ENCODE measurements at regions not wholly inside any gene's neighbourhood (a gene's known extent, or its start where the extent isn't known, plus 50 kb on each side); places are given as distances from the start of the nearest gene placed in this dataset.
"Not testable (repeated sequence)": the region's sequence is repeated elsewhere in the genome, so short reads cannot be mapped to it uniquely, and the experiment has no call there.

DNA sequence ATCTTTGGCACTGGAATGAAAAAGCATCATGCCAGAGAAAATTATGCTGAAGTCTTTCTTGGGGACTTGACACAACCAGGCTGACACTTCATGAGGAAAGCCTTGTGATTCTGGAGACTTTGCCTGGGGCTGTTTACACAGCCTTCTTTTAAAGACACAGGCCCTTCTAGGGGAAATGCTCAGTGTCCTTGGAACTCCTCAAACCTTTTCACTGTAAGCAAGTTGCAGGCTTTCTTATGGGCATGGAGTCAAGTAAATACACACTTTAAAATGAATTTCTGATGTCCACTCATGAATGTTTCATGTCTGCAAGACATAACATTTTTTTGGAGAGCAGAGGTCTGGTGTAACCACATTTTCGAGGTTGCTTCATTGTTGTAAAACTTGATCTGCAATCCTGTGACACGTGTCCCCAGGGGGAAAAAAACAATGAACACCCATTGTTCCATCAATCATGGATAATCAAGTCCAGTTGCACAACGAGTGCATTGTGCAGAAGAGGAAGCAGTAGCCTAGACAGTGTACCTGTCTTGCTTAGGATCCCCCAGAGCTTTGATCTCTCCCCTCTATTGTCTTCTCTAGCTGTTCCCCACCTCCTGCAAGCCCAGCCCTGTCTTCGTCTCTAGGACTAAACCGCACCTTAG is 155.1 kb upstream of the PRICKLE1 start:
- DNase-seq = no peak

DNA sequence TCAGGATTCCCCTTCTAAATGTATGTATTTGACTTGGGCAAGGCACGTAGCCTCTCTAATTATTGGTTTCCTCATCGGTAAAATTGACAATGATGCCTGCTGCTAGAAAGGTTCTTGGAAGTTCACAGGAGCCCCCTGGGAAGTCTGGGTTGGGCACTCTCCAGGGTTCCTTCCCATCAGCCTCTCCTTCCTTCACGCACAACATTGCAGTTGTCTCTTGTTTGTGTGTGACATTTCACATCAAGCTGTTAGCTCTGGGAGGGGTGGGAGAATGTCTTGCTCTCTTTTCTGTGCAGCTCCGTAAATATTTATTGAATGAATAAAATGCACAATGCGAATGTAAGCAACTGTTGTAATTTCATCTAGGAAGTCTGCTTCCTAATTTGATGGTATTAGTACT is 153.2 kb upstream of the PRICKLE1 start:
- no peak for DNase-seq

DNA sequence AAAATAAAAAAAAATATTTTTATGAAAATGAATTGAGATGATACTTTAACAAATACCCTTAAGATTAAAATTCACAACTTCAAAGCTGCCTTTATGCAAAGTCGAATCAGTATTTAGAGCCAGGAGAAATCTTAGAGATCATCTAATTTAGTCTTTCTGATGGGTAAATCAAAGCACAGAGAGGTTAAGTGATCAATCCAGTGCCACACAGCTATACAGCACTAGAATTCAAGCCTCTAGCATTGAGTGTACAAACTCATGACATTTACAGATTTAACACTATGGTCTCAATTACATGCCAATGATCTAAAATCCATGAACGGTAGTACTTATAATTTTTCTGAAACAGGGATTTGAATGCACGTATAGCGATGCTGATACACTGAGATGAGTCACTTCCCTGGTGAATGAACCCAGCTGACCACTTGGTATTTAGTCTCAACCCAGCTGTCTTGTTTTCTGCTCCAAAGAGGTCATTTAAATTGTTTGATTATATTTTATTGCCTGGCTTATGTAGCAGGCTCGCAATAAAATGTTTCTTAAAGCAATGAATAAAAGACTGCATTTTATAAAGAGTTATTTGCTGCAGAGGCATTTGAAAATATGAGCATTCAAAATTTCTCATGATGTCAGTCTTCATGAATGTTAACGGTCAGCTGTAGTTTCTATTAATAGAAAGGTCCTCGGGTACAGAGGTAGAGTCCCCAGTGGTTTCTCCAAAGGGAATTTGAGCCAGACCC is 152.4 kb upstream of the PRICKLE1 start:
- DNase-seq = no peak

DNA sequence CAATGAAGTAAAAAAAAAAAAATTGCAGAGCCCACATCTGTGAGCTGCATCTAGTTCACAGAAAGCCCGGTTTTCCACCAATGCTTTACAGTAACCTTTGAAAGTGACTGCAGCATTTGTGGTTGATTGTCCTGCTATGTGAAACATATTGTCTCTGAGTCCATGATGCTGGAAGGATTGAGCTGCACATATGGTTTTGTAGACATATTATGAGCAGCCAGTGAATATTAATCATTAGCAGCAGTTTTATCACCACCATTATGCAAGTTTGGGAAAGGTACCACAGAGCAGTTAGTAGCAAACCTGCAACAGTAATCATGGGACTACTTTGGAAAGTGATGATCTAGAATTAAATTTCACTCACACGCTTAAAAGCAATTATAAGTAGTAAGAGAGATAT is 151.5 kb upstream of the PRICKLE1 start:
- no peak for DNase-seq

DNA sequence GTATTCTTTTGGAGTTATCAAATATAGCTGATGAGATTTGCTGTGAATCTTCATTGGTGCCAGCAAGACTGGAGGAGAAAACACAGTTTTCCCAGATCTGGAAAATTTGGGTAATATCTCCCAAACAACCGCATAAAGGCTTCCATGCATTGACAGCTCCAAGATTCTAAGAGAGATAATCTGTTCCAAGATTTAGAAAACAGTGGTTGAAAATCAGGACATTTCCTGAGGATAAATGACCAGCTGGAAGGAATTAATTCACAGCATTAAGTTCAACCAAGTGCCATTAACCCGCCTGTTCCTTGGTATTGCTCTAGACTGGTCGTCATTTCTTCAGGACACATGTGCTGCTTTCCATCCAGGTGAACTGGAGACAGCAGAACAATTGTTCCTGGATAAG is 147.9 kb upstream of the PRICKLE1 start:
- no peak for DNase-seq

DNA sequence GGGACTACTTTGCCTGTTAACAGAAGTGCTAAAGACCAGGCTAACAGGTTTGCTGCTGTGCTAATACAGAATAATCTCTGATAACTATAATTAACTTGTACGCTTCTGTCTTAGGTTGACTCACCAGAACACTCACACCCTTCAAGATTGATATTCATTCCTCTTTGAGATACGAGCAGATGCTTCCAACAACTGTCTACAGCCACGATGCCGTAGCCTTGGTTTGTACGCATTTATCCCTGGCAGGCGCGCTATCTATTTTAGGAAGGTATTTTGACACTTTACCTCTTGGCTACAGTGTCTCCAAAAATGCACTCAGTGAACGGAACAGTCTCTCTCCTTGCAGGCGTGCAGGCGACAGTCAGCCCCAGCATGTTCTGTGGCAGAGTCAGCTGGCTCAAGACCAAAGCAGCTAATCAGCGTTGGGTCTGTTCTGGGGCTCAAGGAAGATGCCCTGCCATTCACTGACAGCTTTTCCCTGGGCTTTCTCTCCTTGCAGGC is 146.4 kb upstream of the PRICKLE1 start:
- no peak for DNase-seq

DNA sequence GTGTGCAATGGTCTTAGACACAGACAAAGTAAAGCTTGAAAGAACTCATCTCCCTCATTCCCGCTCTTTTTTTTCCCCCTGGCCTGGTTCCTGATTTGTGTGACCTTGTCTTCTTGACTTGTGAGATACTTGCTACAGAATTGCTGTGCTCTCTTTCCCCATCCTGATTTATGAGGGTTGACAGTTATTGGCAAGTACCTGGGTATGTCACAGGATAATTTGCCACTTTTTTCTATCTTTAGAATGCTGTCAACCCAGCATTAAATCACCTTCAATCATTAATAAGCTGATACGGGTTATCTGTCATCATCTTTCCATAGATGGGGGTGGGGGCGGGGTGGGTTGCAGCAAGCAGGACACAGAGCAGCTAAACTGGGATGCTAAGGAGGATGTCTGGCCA is 144.4 kb upstream of the PRICKLE1 start:
- no peak for DNase-seq

DNA sequence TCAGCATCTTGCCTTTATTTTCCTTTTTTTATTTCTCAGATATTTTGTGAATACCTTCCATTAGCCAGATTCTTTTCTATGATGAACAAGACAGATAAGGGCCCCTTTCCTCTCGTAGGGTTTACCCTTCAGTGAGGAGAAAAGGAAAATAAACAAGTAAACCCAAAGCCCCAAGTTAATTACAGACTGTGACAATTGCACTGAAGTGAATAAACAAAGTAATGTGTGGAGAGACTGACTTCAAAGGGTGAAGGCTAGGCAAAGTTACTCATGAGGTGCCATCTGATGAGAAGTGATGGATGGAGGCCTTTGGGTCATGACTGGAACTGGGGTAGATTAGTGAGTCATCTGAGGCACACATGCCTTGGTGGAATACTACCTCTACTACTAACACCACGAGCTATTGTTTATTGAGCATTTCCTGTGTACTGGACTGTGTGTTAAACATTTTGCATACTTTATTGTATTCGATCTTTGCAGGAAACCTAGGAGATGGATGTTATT is 143.4 kb upstream of the PRICKLE1 start:
- DNase-seq = no peak

DNA sequence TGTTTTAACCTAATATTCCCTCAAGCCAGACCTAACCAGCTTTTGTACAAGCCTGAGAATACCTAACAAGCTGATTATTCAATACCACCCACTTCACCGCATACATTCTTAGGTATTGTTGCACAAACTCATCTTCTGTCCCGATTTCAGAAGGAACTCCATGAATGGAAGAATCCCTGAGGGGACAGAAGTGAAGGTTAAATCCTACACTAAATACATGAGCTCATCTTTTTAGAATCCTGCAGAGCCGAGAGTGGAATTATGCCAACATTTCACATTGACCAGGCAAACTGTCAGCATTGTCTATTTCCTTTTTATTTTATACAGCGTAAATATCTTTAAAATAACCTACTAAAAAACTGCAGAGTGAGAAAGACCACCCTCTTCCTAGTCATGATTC is 140.7 kb upstream of the PRICKLE1 start:
- no peak for DNase-seq

DNA sequence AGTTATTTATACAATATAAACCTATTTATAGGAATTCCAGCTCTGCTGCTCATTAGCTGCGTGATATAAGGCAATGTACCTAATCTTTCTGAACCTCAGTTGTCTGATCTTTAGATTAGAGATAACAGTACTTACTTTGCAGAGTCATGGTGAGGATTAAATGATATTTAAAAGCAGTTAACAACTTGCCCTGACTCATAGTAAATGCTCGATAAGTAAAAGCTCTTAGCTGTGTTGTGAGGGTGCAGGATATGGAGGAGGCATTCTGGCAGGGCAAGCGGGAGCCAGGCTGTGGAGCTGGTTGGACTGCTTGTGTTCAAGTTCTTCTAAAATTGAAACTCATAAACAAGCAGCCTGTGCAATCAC is 140.0 kb upstream of the PRICKLE1 start:
- no peak for DNase-seq

DNA sequence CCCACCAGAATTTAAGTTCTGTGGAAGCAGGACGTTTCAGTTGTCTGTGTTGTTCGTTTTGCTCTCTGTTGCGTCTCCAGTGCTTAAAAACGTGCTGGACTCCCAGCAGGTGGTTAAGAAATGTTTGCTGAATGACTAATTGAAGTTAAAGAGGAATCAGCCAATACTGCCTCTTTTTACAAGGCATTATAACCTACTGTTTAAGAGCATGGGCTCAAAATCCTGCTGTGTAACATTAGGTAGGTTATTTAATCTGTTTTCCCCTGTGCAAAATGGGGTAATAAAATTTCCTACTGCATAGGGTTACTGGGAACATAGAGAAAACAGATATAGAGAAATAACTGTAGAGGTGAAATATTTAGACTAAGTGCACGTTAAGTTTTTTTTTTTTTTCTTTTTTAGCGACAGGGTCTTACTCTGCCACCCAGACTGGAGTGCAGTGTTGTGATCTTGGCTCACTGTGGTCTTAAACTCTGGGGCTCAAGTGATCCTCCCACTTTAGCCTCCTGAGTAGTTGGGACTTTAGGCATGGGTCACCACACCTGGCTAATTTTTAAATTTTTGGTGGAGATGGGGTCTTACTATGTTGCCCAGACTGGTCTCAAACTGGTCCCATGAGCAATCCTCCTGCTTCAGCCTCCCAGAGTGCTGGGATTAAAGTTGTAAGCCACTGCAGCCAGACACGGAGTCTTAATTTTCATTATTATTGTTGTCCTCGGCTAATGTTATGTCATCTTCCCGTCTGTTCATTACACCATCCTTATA is 139.4 kb upstream of the PRICKLE1 start:
- no peak for DNase-seq

DNA sequence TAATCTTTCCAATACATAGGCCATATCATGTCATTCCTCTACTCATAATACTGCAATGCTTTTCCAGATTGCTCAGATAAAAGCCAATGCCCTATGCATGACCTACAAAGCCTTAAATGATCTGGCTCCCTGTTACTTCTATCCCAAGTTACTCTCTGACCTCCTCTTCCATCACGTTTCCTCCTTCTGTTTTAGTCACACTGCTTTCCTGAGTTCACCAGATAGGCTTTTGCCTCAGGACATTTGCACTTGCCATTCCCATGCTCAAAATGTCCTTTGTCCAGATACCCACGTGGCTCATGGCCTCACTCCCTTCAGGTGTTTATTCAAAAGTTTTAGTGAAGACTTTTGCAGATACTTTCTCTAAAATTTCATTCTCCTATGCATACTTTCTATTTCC is 138.7 kb upstream of the PRICKLE1 start:
- DNase-seq = no peak

DNA sequence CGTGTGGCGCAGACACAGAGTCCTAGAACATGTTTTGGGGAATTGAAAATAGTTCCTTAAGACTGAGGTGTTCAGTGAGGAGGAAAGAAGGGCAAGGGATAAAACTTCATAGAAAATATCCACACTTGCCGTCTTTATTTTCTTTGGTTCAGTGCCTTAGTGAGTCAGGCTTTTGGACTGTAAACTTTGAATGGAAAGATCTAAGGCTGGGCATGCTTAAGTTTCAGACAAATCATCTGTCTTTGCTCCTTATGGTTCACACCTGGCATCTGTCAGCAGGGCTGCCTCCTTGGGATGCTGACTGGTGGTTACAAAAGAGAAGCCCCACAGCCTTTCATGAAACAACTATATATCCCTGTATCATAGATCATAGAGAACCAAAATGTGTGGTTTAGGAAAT is 136.3 kb upstream of the PRICKLE1 start:
- DNase-seq = no peak

DNA sequence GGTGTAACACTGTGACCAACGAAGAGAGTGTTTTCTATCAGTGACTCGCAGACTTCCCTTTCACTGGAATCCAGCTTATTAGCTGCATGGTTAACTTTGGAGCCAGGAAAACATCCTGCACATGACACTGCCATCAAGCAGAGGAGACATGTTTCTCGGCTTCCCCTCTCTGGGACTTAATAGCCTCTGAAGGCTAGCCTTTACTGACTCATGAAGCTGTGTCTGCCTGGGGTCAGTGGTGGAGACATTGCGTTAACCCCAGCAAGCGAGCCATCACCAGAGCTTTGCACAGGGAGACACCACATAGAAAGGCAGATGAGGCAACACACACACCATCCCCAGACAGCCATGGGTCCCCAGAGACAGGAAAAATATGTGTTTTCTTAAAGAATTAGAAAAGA is 126.9 kb upstream of the PRICKLE1 start:
- no peak for DNase-seq

DNA sequence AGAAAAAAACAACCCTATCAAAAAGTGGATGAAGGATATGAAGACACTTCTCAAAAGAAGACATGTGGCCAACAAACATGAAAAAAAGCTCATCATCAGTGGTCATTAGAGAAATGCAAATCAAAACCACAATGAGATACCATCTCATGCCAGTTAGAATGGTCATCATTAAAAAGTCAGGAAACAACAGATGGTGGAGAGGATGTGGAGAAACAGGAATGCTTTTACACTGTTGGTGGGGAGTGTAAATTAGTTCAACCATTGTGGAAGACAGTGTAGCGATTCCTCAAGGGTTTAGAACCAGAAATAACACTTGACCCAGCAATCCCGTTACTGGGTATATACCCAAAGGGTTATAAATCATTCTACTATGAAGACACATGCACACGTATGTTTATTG is 124.0 kb upstream of the PRICKLE1 start:
- DNase-seq = not testable (repeated sequence)

DNA sequence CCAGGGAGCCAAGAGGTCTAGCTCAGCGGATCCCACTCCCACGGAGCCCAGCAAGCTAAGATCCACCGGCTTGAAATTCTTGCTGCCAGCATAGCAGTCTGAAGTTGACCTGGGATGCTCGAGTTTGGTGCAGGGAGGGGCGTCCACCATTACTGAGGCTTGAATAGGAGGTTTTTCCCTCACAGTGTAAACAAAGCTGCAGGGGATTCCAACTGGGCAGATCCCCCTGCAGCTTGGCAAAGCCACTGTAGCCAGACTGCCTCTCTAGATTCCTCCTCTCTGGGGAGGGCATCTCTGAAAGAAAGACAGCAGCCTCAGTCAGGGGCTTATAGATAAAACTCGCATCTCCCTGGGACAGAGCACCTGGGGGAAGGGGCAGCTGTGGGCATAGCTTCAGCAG is 118.8 kb upstream of the PRICKLE1 start:
- not testable (repeated sequence) for DNase-seq

DNA sequence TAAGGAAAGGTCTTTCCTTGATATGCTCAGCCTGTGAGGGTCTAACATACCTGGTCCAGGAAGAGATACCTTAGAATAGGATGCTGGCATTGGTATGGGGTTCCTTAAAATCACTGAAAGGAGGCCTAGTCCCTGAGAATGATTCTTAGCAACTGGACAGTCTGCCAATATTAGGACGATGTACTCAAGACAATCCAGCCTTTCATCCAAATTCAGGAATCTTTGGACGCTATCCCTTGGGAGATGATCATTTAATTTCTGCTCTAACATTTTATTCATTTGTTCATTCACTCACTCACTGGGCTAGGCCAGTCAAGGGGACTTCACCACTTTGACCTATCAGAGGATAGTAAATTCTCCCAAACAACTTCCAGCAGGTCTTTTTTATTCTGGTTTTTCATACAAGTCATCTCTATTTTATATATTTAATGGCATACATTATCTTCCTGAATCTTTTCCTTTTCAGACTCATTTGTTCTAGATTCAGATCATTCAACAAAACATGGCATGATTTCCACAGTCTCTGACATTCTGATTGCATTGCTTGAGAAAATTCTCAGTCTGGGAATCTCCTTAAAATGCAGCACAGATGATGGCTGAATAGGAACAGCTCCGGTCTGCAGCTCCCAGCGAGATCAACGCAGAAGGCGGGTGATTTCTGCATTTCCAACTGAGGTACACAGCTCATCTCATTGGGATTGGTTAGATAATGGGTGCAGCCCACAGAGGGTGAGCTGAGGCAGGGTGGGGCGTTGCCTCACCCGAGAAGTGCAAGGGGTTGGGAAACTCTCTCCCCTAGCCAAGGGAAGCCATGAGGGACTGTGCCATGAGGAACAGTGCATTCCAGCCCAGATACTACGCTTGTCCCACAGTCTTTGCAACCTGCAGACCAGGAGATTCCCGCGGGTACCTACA is 118.0 kb upstream of the PRICKLE1 start:
- no peak for DNase-seq

DNA sequence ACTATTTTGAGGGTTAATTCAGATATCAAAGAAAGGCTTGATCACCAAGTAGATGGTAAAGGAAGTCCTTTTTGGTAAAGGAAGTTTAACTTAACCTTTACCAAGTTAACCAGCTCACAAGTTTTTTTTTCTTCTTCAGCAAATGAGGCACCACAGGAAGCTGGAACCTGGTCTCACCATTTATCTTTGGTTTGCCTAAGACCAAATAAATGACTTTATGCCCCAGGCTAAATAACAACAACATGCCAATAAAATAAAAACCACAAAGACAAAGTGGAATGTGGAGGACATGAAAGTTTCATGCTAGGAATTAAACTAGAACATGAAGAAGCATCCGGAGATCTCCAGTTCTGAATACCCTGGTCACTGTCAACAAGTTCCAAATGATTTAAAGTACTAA is 116.8 kb upstream of the PRICKLE1 start:
- DNase-seq = no peak

DNA sequence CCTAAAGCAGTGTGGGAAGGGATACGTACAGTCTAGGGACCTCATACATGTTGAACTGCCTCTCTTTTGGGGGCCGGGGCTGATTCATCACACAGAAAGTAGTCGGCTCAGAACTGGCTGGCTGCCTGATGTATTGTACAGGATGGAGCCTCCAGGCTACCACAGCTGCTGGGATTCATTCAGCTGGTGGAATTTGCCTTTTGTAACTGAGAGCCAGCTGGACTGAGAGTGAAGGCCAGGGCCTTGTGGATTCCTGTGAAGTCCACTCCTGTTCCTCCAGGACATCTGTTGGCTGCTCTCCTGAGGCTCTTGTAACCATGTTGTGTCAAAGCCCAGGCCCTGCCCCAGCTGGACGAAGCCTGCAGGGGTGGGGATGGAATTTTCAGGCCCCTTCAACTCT is 116.3 kb upstream of the PRICKLE1 start:
- no peak for DNase-seq

DNA sequence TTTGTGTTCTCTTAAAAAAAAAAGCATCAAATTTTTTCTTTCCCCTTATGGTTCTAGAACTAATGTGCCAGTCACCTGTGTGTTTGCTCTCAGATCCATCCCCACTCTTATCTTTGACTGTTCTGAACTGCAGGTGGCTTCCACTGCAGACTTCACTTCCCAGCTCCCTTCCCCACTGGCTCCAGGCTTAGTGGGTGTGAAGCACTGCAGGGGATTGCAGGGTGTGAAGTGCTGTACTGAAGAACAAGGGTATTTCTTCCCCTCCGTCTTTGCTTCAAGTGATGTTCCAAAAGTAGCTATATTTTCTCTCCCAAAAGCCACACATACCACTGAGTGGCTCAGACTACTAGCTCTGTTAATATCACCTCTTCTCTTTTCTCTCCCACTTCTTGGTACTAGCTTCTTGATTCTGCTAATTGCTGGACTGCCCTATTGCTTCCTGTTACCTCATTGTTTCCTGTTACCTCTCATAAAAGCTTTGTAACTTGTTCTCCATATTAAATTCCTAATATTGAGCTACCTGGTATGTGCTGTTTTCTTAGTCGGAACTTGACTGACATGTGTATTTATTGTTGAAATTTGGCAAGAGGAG is 115.4 kb upstream of the PRICKLE1 start:
- peak; percentile 59 for DNase-seq

DNA sequence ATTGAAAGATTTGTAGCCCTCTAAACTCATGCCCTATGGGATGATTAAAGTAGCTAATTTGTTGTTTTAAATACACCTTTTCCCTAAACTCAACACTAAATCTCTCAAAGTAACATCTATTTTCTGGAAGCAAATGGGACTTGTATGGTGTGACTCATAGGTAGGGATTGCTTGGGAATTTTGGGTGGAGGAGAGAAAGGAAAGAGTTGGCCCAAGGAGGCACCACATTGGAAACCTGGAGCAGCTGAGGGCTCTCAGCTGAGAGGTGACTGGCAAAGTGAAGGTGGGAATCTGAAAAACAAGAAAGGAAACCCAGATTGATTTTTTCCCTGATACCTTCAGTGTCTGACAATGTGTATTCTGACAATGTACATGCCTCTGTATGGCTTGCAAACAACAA is 114.8 kb upstream of the PRICKLE1 start:
- no peak for DNase-seq

DNA sequence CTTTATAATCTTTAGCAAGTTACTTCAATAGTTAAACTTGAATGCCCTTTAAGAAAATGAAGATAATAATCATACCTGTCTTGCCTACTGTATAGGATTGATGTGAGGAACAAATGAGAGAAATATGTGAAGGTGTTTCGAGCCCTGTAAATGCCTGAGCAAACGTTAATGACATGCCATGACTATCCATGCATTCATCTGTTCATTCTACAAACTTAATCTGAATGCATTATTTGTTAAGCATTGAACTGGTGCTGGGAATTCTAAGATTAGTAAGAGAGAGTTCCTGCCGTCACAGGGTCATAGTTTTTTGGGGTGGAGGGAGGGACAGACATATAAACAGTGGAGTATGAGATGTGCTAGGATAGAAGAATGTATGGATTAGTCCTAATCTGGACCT is 111.5 kb upstream of the PRICKLE1 start:
- DNase-seq = no peak

All from GF-D8 (cell line).